Effector memory CD8-positive, alpha-beta T cell (primary cell): ENCODE measurements at regions not wholly inside any gene's neighbourhood (a gene's known extent, or its start where the extent isn't known, plus 50 kb on each side); places are given as distances from the start of the nearest gene placed in this dataset.
"Not testable (repeated sequence)": the region's sequence is repeated elsewhere in the genome, so short reads cannot be mapped to it uniquely, and the experiment has no call there.

Experiments
- ATAC-seq: fragments of 150-1000 bp; cut with Tn5 transposase; replicated peaks from 2 replicates; pipeline ENCODE4 v1.10.0; 2021; ENCODE audit warnings: mild to moderate bottlenecking, moderate library complexity
- DNase-seq, 3 experiments: peaks; one replicate each; pipeline ENCODE4 v3.0.0; 2021
- H3K27ac Mint-ChIP-seq, 2 donors: one replicate each; pipeline ENCODE4 v1.8.0; 2022; ENCODE audit warnings: mild to moderate bottlenecking in 2 of 2, mixed read lengths in 2 of 2, moderate library complexity in 2 of 2
- H3K27me3 Mint-ChIP-seq, 2 donors: one replicate each; pipeline ENCODE4 v1.8.0; 2022; ENCODE audit warnings: mixed read lengths in 2 of 2
- H3K36me3 Mint-ChIP-seq: one replicate; pipeline ENCODE4 v1.8.0; 2022; ENCODE audit warnings: mild to moderate bottlenecking, moderate library complexity, mixed read lengths; ENCODE audit not compliant: insufficient read depth
- H3K4me1 Mint-ChIP-seq, 2 donors: one replicate each; pipeline ENCODE4 v1.8.0; 2022; ENCODE audit warnings: low read depth in 2 of 2, mixed read lengths in 2 of 2
- H3K4me3 Mint-ChIP-seq, 2 donors: one replicate each; pipeline ENCODE4 v1.8.0; 2022; ENCODE audit warnings: mild to moderate bottlenecking in 2 of 2, mixed read lengths in 2 of 2, moderate library complexity in 2 of 2
- H3K9me3 Mint-ChIP-seq, 2 donors: one replicate each; pipeline ENCODE4 v1.8.0; 2022; ENCODE audit warnings: mixed read lengths in 2 of 2

DNA sequence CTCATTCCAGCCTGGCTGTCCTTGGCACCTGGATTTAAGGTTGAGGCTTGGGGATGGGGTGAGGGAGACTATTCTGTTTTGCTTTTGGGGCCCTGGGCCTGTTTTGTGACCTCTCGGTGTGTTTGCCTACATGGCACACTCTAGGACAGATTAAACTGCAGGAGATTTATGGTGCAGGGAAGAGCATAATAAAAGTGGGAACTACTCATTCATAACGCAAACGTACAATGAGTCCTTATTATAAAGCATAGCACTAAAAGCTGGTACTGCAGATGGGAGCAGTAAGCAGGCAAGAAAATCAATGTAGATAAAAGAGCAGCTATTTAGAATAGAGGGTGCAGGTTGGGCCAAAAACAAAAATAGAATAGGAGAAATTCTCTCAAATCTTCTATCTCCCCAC, 238.4 kb downstream of the ACTR3 start:
- H3K9me3 Mint-ChIP-seq: no peaks in the 10 kb centered on the region
- no peak for DNase-seq
- peaks cover 37 to 71% of the 10 kb centered on the region in 2 donors for H3K27me3 Mint-ChIP-seq
- ATAC-seq: no peak
- H3K4me3 Mint-ChIP-seq: no peak overlapping the region
- H3K36me3 Mint-ChIP-seq: no peaks in the 10 kb centered on the region
- H3K4me1 Mint-ChIP-seq: no peaks in the 10 kb centered on the region
- H3K27ac Mint-ChIP-seq: no peak overlapping the region

DNA sequence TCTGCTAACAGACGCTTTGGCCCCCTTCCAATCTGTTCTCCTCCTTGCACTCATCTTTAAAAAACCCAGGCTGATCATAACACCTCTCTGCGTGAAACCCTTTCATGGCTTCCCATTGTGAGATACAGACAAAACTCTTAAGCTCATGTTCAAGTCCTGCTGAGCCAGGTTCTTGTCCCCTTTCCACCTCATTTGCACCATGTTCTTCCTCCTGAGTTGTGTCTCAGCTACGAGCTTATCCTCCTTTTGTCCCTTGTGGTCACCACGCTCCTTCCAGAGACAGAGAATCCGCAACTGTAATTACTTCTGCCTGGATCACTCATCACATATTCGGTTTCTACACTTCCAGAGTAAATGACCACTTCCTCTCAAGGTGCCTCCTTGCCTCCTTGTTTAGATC, 238.8 kb downstream of the ACTR3 start:
- ATAC-seq: no peak
- Mint-ChIP-seq H3K27ac (no peak overlapping the region), H3K4me3 (no peak overlapping the region), H3K27me3 (peaks cover 32 to 66% of the 10 kb centered on the region in 2 donors), H3K36me3 (no peaks in the 10 kb centered on the region), H3K4me1 (no peaks in the 10 kb centered on the region), H3K9me3 (no peaks in the 10 kb centered on the region)
- no peak for DNase-seq

DNA sequence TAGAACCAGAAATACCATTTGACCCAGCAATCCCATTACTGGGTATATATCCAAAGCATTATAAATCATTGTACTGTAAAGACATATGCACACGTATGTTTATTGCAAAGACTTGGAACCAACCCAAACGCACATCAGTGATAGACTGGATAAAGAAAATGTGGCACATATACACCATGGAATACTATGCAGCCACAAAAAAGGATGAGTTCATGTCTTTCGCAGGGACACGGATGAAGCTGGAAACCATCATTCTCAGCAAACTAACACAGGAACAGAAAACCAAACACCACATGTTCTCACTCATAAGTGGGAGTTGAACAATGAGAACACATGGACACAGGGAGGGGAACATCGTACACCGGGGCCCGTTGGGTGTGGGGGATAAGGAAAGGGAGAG, 242.2 kb downstream of the ACTR3 start:
- not testable (repeated sequence) for H3K9me3 Mint-ChIP-seq, H3K4me3 Mint-ChIP-seq, DNase-seq, H3K36me3 Mint-ChIP-seq, ATAC-seq, H3K27ac Mint-ChIP-seq, H3K4me1 Mint-ChIP-seq
- peaks cover 28 to 52% of the 10 kb centered on the region in 2 donors for H3K27me3 Mint-ChIP-seq

DNA sequence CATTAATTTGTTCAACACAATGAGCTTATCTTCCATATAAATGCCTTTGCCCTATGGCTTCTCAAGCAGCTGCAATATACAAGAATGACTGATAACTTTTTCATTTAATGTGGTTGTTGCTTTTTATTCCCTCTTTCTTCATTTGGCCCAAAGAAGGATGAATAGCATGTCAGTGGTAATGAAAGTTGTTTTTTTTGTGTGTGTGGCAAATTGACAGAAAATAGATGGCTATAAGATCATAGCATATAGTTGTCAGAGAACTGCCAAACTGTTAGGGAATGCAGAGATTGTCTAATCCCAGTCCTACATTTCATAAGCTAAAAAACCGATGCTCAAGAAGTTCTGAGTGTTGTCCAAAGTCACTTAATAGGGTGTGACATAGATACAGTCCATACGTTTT, 244.3 kb downstream of the ACTR3 start:
- DNase-seq (no peak), ATAC-seq (no peak)
- Mint-ChIP-seq H3K27me3 (peaks cover 28 to 31% of the 10 kb centered on the region in 2 donors), H3K4me1 (no peaks in the 10 kb centered on the region), H3K27ac (no peak overlapping the region), H3K9me3 (no peaks in the 10 kb centered on the region), H3K4me3 (no peak overlapping the region), H3K36me3 (no peaks in the 10 kb centered on the region)

DNA sequence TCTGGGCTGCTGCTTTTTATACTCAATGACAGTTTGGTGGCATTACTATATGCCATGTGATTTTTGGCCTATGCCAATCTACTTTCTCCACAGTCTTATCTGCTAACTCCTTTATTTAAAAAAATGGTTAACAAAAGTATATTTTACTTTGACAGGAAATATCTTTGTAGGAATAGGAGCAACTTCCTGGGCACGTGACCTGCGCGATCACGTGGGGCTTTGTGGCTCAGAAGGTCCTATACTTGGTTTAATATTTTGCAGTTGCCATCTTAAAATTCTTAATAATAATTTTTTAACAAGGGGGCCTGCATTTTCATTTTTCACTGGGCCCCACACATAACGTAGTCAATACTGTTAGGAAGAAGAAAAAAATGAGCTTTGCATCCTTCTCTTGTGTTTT, 249.7 kb downstream of the ACTR3 start:
- H3K27me3 Mint-ChIP-seq: peaks cover 15 to 25% of the 10 kb centered on the region in 2 donors
- H3K4me3 Mint-ChIP-seq: no peak overlapping the region
- no peak overlapping the region for H3K27ac Mint-ChIP-seq
- ATAC-seq (no peak), DNase-seq (no peak)
- no peaks in the 10 kb centered on the region for H3K4me1 Mint-ChIP-seq
- no peaks in the 10 kb centered on the region for H3K9me3 Mint-ChIP-seq
- no peaks in the 10 kb centered on the region for H3K36me3 Mint-ChIP-seq

DNA sequence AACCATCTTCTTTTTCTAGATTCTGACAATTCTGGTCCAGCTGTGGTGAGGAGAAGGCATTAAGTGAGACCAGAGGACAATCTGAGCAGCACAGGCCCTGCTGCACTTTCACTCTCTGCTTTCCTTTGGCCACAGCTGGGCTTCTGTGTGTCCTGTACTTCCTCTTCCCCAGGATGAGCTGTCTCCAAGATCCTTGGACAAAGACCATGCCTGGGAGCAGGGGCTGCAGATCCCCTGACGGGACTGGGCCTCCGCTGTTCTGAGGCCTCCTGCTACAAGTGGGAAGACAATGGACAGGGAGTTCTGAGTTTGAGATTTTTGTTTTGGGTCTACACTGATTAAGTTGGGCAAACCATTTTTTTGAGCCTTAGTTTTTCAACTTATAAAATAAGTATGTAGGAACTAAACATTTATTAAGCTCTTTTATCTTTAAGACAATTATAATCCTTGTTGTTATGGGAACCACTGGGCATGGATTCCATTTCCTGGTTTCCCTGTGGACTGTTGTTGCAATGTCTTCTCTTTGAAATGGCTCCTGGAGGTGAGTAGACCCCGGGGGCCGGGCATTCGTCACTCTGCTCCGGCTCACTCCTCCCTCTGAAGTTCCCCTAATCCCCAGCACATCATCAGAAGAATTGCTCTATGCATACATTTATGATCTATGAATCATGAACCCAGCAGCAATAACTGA, 266.6 kb downstream of the ACTR3 start:
- ATAC-seq: no peak
- no peaks in the 10 kb centered on the region for H3K4me1 Mint-ChIP-seq
- no peaks in the 10 kb centered on the region for H3K36me3 Mint-ChIP-seq
- peaks cover 0 to 1% of the 10 kb centered on the region in 2 donors for H3K9me3 Mint-ChIP-seq
- H3K27me3 Mint-ChIP-seq: peaks cover 41 to 45% of the 10 kb centered on the region in 2 donors
- DNase-seq: no peak
- H3K27ac Mint-ChIP-seq: no peak overlapping the region
- H3K4me3 Mint-ChIP-seq: no peak overlapping the region

DNA sequence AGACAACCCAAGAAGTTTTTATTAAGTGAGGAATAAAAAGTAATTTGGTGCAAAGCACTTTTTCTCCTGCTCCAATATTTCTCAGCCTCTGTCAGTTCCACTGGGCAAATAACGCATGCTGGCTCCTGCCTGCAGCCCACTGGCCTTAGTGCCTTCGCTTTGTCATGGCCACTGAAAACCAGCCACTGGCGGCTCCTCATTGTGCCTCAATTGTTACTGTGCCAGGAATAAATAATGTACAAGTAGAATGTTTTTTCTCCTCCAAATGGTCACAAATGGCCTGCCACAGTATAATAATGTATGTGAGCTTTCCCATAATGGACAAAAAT, 267.1 kb downstream of the ACTR3 start:
- ATAC-seq (no peak), DNase-seq (no peak)
- no peak overlapping the region for H3K4me3 Mint-ChIP-seq
- H3K4me1 Mint-ChIP-seq: no peaks in the 10 kb centered on the region
- no peaks in the 10 kb centered on the region for H3K36me3 Mint-ChIP-seq
- H3K27ac Mint-ChIP-seq: no peak overlapping the region
- peaks cover 0 to 1% of the 10 kb centered on the region in 2 donors for H3K9me3 Mint-ChIP-seq
- peaks cover 38 to 41% of the 10 kb centered on the region in 2 donors for H3K27me3 Mint-ChIP-seq

DNA sequence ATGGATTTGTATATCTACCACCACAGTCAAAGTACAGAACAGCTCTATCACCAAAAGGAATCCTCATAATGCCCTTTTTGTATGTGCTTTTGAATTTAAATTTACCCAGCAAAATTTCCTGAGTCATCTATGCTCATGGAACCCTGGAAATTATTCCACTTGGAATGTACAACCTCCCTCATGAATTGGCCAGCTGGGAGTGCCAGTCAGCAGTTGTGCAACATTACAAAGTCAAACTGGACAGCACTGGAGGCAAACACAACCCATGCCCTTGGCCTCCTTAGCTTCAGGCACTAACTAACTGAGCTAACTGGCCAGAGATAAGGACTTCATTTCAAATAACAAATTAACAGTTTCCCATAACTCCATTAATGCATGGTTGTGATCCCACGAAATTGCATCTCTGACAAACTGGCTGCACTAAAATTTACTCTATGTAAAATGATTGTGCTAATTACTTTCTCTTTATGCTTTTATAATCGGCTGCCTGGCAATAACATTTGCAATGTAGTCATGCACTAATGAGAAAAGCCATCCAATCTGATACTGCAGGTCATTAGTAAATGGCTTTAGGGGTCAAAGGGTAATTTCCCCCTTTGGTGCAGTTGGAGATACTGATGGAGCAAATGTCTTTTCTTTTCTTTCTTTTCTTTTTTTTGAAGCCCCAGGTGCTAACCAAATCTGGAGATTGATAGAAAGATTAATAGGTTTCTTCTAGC, 270.5 kb downstream of the ACTR3 start:
- Mint-ChIP-seq H3K4me1 (no peaks in the 10 kb centered on the region), H3K36me3 (no peaks in the 10 kb centered on the region), H3K27ac (no peak overlapping the region), H3K9me3 (peaks cover 0 to 3% of the 10 kb centered on the region in 2 donors), H3K4me3 (no peak overlapping the region), H3K27me3 (peaks cover 25 to 45% of the 10 kb centered on the region in 2 donors)
- ATAC-seq: no peak
- DNase-seq: no peak

DNA sequence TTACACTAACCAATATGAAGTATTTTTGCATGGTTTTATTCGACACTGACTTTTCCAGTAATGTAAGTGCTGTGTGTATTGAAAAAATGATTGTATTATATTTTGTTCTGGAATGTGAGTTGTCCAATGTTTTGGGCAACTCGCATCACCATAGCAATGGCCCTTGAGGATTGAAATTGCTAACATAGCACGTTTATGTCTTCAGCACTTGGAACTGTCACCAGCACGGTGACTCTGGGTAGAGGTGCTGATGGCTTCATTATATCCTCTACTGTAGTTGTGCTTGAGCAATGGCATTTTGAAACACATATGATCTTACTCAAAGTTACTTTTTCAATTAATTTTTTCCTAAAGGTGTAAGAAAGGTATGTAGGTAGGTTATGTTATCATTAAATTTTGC, 271.5 kb downstream of the ACTR3 start:
- Mint-ChIP-seq H3K27ac (no peak overlapping the region), H3K4me3 (no peak overlapping the region), H3K36me3 (no peaks in the 10 kb centered on the region), H3K27me3 (peaks cover 21 to 46% of the 10 kb centered on the region in 2 donors), H3K4me1 (no peaks in the 10 kb centered on the region), H3K9me3 (peaks cover 0 to 5% of the 10 kb centered on the region in 2 donors)
- no peak for ATAC-seq
- no peak for DNase-seq

DNA sequence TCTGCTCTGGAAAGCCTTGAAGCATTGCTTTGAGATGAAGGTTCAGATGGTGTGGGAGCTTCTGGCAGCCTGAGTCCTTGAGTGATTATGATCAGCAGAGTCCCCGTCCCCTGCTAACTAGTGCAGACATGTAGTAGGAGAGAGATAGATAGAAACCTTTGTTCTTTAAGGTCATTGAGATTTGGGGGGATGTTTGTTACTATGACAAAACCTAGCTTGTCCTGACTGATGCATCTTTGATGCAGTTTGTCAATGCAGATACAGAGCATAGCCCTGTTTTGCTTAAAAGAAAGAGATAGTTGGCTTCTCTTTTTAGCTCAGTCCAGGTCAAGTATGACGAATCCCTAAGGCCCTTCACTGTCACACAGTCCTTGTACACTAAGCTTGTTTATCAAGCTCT, 274.6 kb upstream of the DPP10 start:
- no peak for ATAC-seq
- peaks cover 16 to 41% of the 10 kb centered on the region in 2 donors for H3K27me3 Mint-ChIP-seq
- H3K4me3 Mint-ChIP-seq: no peak overlapping the region
- H3K9me3 Mint-ChIP-seq: peaks cover 0 to 5% of the 10 kb centered on the region in 2 donors
- no peaks in the 10 kb centered on the region for H3K4me1 Mint-ChIP-seq
- no peaks in the 10 kb centered on the region for H3K36me3 Mint-ChIP-seq
- no peak overlapping the region for H3K27ac Mint-ChIP-seq
- no peak for DNase-seq

DNA sequence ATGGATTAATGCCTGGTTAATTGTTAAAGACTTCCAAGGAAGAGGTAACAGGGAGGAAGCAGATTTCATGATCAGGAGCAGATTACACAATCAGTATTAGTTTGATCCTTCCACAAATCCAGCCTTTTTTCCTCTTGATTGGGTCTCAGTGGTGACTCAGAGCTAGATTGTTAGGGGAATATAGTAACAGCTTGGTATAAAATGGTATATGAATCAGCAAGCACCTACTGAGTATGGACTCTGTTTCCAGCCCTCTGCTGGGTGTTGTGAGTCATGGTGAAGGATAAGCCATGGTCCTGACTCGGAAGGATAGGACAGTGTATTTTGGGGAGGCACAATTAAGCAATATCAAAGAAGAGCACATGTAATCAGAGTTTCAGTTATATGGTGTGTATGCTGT, 272.4 kb upstream of the DPP10 start:
- no peak for ATAC-seq
- H3K4me3 Mint-ChIP-seq: no peak overlapping the region
- H3K9me3 Mint-ChIP-seq: peaks cover 0 to 4% of the 10 kb centered on the region in 2 donors
- H3K4me1 Mint-ChIP-seq: no peaks in the 10 kb centered on the region
- H3K27me3 Mint-ChIP-seq: peaks cover 16 to 33% of the 10 kb centered on the region in 2 donors
- no peak overlapping the region for H3K27ac Mint-ChIP-seq
- H3K36me3 Mint-ChIP-seq: no peaks in the 10 kb centered on the region
- DNase-seq: no peak

DNA sequence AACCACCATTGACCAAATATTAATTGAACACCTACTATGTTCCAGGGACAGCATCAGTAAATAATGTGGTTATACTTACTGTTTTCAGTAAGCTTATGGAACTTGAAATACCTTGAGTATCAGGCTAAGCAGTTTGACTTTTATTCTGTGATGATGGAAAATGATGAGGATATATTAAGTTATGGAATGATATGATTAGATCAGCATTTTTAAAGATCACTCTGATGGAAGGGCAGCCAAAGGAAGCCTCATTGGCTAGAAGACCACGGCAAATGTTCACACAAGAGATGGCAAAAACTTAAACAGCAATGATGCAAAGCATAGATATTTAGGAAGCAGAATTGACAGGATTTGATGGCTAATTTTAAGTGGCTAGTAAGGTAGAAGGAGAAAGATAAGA, 266.9 kb upstream of the DPP10 start:
- no peak overlapping the region for H3K4me3 Mint-ChIP-seq
- H3K27ac Mint-ChIP-seq: no peak overlapping the region
- no peaks in the 10 kb centered on the region for H3K36me3 Mint-ChIP-seq
- ATAC-seq: no peak
- peaks cover 0 to 2% of the 10 kb centered on the region in 2 donors for H3K9me3 Mint-ChIP-seq
- H3K27me3 Mint-ChIP-seq: peaks cover 8 to 21% of the 10 kb centered on the region in 2 donors
- H3K4me1 Mint-ChIP-seq: no peaks in the 10 kb centered on the region
- no peak for DNase-seq

DNA sequence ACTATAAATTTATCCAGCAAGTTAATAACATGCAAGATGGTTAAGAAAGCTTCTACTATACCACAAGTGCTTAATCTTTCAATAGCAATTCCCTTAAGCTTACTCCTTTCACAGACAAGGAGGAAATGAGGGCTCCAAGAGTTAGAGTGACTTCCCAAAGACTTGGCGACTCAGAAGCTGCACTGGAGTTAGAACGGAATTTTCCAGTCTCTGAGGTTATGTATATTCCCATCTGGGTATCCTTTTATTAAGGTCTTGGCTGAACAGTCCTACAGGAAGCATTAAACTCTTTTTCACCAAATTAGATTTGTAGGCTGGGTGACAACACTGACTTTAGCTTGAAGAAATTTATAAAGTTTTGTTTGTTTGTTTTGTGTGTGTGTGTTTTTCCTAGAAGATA, 256.9 kb upstream of the DPP10 start:
- Mint-ChIP-seq H3K27me3 (peaks cover 0 to 19% of the 10 kb centered on the region in 2 donors), H3K36me3 (no peaks in the 10 kb centered on the region), H3K9me3 (peaks cover 0 to 6% of the 10 kb centered on the region in 2 donors), H3K27ac (no peak overlapping the region), H3K4me1 (no peaks in the 10 kb centered on the region), H3K4me3 (no peak overlapping the region)
- DNase-seq (no peak), ATAC-seq (no peak)

DNA sequence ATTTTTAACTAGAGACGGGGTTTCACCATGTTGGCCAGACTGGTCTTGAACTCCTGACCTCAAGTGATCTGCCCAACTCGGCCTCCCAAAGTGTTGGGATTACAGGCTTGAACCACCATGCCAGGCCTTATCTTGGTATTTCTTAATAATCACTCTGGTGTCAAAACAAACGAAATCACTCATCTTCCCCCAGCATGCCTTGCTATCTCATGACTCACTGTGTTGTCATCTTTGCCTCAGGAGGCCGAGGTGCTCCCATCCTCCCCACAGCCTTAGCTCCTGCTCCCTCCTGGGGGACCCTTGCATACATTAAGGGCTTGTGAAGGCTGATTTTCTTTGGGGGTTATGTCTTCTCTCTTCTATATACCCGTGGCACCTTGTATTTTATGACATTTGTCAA, 250.1 kb upstream of the DPP10 start:
- no peak overlapping the region for H3K27ac Mint-ChIP-seq
- H3K4me1 Mint-ChIP-seq: no peaks in the 10 kb centered on the region
- DNase-seq (no peak), ATAC-seq (no peak)
- no peak overlapping the region for H3K4me3 Mint-ChIP-seq
- H3K9me3 Mint-ChIP-seq: no peaks in the 10 kb centered on the region
- H3K27me3 Mint-ChIP-seq: peaks cover 10 to 14% of the 10 kb centered on the region in 2 donors
- no peaks in the 10 kb centered on the region for H3K36me3 Mint-ChIP-seq
